Mammary epithelial cell (primary cell): ENCODE measurements at regions not wholly inside any gene's neighbourhood (a gene's known extent, or its start where the extent isn't known, plus 50 kb on each side); places are given as distances from the start of the nearest gene placed in this dataset.

ENCODE experiments used
- CTCF ChIP-seq, 2 donors: IDR thresholded peaks in 1 of 2; conservative IDR thresholded peaks in 1 of 2; 2 replicates each; pipeline ENCODE4 v1.5.1; 2011 to 2012; ENCODE audit warnings: inconsistent platforms in 2 of 2, low read length in 2 of 2, mild to moderate bottlenecking in 2 of 2, control low read depth in 1 of 2, low read depth in 1 of 2; ENCODE audit not compliant: insufficient read depth in 1 of 2; ENCODE audit errors: extremely low read depth in 1 of 2
- EZH2 ChIP-seq: IDR thresholded peaks from 2 replicates; pipeline ENCODE4 v1.6.1; 2012; ENCODE audit warnings: low read length, inconsistent platforms, borderline replicate concordance

- TF ChIP-seq CTCF (conservative IDR thresholded peaks at IDR 0.05 in 1 of 2, IDR thresholded peaks at IDR 0.05 in 1 of 2; ENCODE audit: extremely low read depth in 1 of 2, insufficient read depth in 1 of 2, low read depth in 1 of 2, low read length in 2 of 2) (no peak), EZH2 (no peak)
Observed at GRCh38 chr1:194055536-194055935, 869.1 kb upstream of the B3GALT2 start.
